ENCODE measurements at regions not wholly inside any gene's neighbourhood (a gene's known extent, or its start where the extent isn't known, plus 50 kb on each side); places are given as distances from the start of the nearest gene placed in this dataset.

GRCh38 chr6:95423331-95423730, 154.0 kb upstream of the MANEA start:
- Histone ChIP-seq H3K4me1 (ENCODE audit: control insufficient read depth in 1 of 2, insufficient read depth in 2 of 2, low read depth in 1 of 2, low read length in 1 of 2) (no peaks in the 10 kb centered on the region), H3K27me3 (ENCODE audit: insufficient read depth) (no peaks in the 10 kb centered on the region), H2AFZ (ENCODE audit: low read depth) (no peak overlapping the region), H3K9ac (no peak overlapping the region), H3K4me2 (no peak overlapping the region), H3K4me3 (ENCODE audit: low read depth in 2 of 2, low read length in 1 of 2) (no peak overlapping the region), H3F3A (replicated peaks; ENCODE audit: insufficient read depth) (no peaks in the 10 kb centered on the region), H4K20me1 (ENCODE audit: insufficient read depth) (no peaks in the 10 kb centered on the region), H3K27ac (ENCODE audit: low read depth in 2 of 2, low read length in 1 of 2) (no peak overlapping the region), H3K9me2 (no peaks in the 10 kb centered on the region), H3K9me3 (no peaks in the 10 kb centered on the region), H3K36me3 (replicated peaks in 1 of 2; ENCODE audit: control insufficient read depth in 1 of 2, insufficient read depth in 2 of 2, low read length in 1 of 2) (no peaks in the 10 kb centered on the region), H3K79me2 (ENCODE audit: insufficient read depth) (no peaks in the 10 kb centered on the region)
- no peak for DNase-seq
- ChIA-PET CTCF (no interaction called here), POLR2A (no interaction called here)
- TF ChIP-seq MEF2A (IDR thresholded peaks at IDR 0.05; ENCODE audit: borderline replicate concordance, low read depth) (no peak), FOXJ3 (CRISPR knock-in tag; IDR thresholded peaks at IDR 0.05) (no peak), NRF1 (IDR thresholded peaks at IDR 0.05; ENCODE audit: low read depth, low read length) (no peak), SIN3A (IDR thresholded peaks at IDR 0.05; ENCODE audit: borderline replicate concordance, low read depth, low read length) (no peak), MXI1 (IDR thresholded peaks at IDR 0.05; ENCODE audit: low read depth, low read length) (no peak), POLR2AphosphoS5 (IDR thresholded peaks at IDR 0.05; ENCODE audit: low read depth, low read length) (no peak), RAD21 (IDR thresholded peaks at IDR 0.05; ENCODE audit: low read length) (no peak), FOXM1 (IDR thresholded peaks at IDR 0.05; ENCODE audit: low read depth) (no peak), PBX3 (IDR thresholded peaks at IDR 0.05) (no peak), ELF1 (IDR thresholded peaks at IDR 0.05) (no peak)
- TF ChIP-seq, protein P1, sequence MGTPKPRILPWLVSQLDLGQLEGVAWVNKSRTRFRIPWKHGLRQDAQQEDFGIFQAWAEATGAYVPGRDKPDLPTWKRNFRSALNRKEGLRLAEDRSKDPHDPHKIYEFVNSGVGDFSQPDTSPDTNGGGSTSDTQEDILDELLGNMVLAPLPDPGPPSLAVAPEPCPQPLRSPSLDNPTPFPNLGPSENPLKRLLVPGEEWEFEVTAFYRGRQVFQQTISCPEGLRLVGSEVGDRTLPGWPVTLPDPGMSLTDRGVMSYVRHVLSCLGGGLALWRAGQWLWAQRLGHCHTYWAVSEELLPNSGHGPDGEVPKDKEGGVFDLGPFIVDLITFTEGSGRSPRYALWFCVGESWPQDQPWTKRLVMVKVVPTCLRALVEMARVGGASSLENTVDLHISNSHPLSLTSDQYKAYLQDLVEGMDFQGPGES (IDR thresholded peaks at IDR 0.05; ENCODE audit: low read depth, low read length): no peak
- WGBS (ENCODE audit: low lambda C conversion rate): 25% methylated on average over 1 of the region's 1 CpG

DNA sequence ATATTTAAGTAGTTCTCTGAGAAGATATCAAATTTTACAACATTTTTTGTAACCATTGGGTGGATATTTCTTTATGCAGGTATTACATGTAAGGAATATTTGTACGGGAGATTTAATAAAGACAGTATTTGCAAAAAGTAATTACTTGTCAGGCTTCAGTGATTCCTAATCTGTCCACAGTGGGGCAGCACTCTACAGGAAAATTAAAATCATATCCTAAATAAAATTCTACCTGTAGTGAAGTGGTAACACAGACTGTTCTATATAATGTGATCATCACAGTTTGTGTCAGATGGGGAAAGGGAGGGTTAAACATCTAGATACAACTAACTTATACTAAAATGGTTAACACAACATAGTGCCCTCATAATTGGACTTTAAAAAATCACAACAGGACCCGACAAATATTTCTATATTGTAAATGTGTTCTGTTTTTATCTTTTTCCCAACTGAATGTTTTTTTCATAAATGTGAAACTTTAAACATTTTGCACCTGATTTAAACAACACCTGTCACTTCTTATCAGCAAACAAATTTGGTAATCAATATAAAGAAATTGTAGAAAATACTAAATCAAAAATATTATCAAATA, 145.6 kb upstream of the MANEA start:
- ChIA-PET POLR2A (no interaction called here), CTCF (no interaction called here)
- Histone ChIP-seq H4K20me1 (ENCODE audit: insufficient read depth) (no peaks in the 10 kb centered on the region), H3K9me2 (no peaks in the 10 kb centered on the region), H3K27me3 (ENCODE audit: insufficient read depth) (no peaks in the 10 kb centered on the region), H3K9me3 (no peaks in the 10 kb centered on the region), H3K4me1 (ENCODE audit: control insufficient read depth in 1 of 2, insufficient read depth in 2 of 2, low read depth in 1 of 2, low read length in 1 of 2) (no peaks in the 10 kb centered on the region), H3F3A (replicated peaks; ENCODE audit: insufficient read depth) (peaks cover 2% of the 10 kb centered on the region), H2AFZ (ENCODE audit: low read depth) (no peak overlapping the region), H3K4me2 (no peak overlapping the region), H3K9ac (no peak overlapping the region), H3K4me3 (ENCODE audit: low read depth in 2 of 2, low read length in 1 of 2) (peak overlapping the region in 1 of 2 experiments; percentile 35; a peak in 1 of 4 replicates), H3K79me2 (ENCODE audit: insufficient read depth) (no peaks in the 10 kb centered on the region), H3K27ac (ENCODE audit: low read depth in 2 of 2, low read length in 1 of 2) (no peak overlapping the region), H3K36me3 (replicated peaks in 1 of 2; ENCODE audit: control insufficient read depth in 1 of 2, insufficient read depth in 2 of 2, low read length in 1 of 2) (no peaks in the 10 kb centered on the region)
- 17% methylated on average over 2 of the region's 2 CpGs for WGBS (ENCODE audit: low lambda C conversion rate)
- peak; percentile 39 for DNase-seq
- TF ChIP-seq TEAD4 (IDR thresholded peaks at IDR 0.05; ENCODE audit: borderline replicate concordance, insufficient read depth) (no peak), NRF1 (IDR thresholded peaks at IDR 0.05; ENCODE audit: low read depth, low read length) (no peak), SMC3 (IDR thresholded peaks at IDR 0.05; ENCODE audit: low read depth, low read length) (peak; percentile 52; the same call in 1 of the 2 replicates), TAF1 (IDR thresholded peaks at IDR 0.05; ENCODE audit: borderline replicate concordance, low read depth, low read length) (no peak), GATA2 (CRISPR knock-in tag; IDR thresholded peaks at IDR 0.05) (no peak), FOSL2 (IDR thresholded peaks at IDR 0.05; ENCODE audit: borderline replicate concordance, low read depth) (no peak), FOXJ3 (CRISPR knock-in tag; IDR thresholded peaks at IDR 0.05) (no peak), RCOR1 (IDR thresholded peaks at IDR 0.05; ENCODE audit: low read length) (no peak), SIN3A (IDR thresholded peaks at IDR 0.05; ENCODE audit: borderline replicate concordance, low read depth, low read length) (no peak), GABPA (IDR thresholded peaks at IDR 0.05; ENCODE audit: low read depth) (no peak), JUND (IDR thresholded peaks at IDR 0.05) (no peak), RAD21 (IDR thresholded peaks at IDR 0.05; ENCODE audit: low read length) (peak; percentile 80), RFX5 (IDR thresholded peaks at IDR 0.05; ENCODE audit: low read length) (no peak), ELF1 (IDR thresholded peaks at IDR 0.05) (no peak), MXI1 (IDR thresholded peaks at IDR 0.05; ENCODE audit: low read depth, low read length) (no peak)
- TF ChIP-seq, protein P1 (IDR thresholded peaks at IDR 0.05; ENCODE audit: low read depth, low read length): no peak
- TF ChIP-seq, protein P2, sequence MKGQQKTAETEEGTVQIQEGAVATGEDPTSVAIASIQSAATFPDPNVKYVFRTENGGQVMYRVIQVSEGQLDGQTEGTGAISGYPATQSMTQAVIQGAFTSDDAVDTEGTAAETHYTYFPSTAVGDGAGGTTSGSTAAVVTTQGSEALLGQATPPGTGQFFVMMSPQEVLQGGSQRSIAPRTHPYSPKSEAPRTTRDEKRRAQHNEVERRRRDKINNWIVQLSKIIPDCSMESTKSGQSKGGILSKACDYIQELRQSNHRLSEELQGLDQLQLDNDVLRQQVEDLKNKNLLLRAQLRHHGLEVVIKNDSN (IDR thresholded peaks at IDR 0.05; ENCODE audit: borderline replicate concordance, low read depth): no peak
- TF ChIP-seq, protein P3, sequence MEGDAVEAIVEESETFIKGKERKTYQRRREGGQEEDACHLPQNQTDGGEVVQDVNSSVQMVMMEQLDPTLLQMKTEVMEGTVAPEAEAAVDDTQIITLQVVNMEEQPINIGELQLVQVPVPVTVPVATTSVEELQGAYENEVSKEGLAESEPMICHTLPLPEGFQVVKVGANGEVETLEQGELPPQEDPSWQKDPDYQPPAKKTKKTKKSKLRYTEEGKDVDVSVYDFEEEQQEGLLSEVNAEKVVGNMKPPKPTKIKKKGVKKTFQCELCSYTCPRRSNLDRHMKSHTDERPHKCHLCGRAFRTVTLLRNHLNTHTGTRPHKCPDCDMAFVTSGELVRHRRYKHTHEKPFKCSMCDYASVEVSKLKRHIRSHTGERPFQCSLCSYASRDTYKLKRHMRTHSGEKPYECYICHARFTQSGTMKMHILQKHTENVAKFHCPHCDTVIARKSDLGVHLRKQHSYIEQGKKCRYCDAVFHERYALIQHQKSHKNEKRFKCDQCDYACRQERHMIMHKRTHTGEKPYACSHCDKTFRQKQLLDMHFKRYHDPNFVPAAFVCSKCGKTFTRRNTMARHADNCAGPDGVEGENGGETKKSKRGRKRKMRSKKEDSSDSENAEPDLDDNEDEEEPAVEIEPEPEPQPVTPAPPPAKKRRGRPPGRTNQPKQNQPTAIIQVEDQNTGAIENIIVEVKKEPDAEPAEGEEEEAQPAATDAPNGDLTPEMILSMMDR (IDR thresholded peaks at IDR 0.05): peak; percentile 89
